Ovary (tissue), 7 donors: ENCODE measurements at regions not wholly inside any gene's neighbourhood (a gene's known extent, or its start where the extent isn't known, plus 50 kb on each side); places are given as distances from the start of the nearest gene placed in this dataset.

Experiments used
- DNase-seq, 5 donors: peaks; one replicate each; pipeline ENCODE4 v3.0.0-alpha.2; 2019 to 2020
- H3K27ac ChIP-seq, 2 donors: fragments of 200-600 bp; one replicate each; pipeline versions ENCODE4 v1.5.1 to v1.8.0; 2019 to 2022
- H3K27me3 ChIP-seq: fragments of 200-600 bp; one replicate; pipeline ENCODE4 v1.8.0; 2022
- H3K36me3 ChIP-seq: fragments of 200-600 bp; sonication (generic); one replicate; pipeline ENCODE4 v1.5.1; 2019
- H3K4me1 ChIP-seq: one replicate; pipeline ENCODE4 v1.8.1; 2013; ENCODE audit warnings: mild to moderate bottlenecking, moderate library complexity; ENCODE audit not compliant: insufficient read depth
- H3K4me3 ChIP-seq: fragments of 200-600 bp; sonication (generic); one replicate; pipeline ENCODE4 v1.5.1; 2017
- H3K9me3 ChIP-seq, 2 donors: fragments of 200-600 bp in 1 of 2; sonication (generic) in 1 of 2; one replicate each; pipeline versions ENCODE4 v1.5.1 to v1.8.1; 2013 to 2019; ENCODE audit warnings: mild to moderate bottlenecking in 1 of 2, moderate library complexity in 1 of 2
- EP300 ChIP-seq: sonication (generic); formaldehyde crosslinking; IDR thresholded peaks from one replicate; pipeline ENCODE4 v1.6.1; 2017; ENCODE audit warnings: antibody characterized with exemption
- POLR2A ChIP-seq: fragments of 450-650 bp; IDR thresholded peaks from one replicate; pipeline ENCODE4 v1.6.1; 2017; ENCODE audit warnings: antibody characterized with exemption, mild to moderate bottlenecking, moderate library complexity
- WGBS, 3 donors: extraction: QIAGEN DNeasy Blood & Tissue Kit in 1 of 3; methylation state at CpG; one replicate each; pipeline versions ENCODE4 v1.1.5 to v1.1.7; 2013 to 2017; 5-methylcytosine and 5-hydroxymethylcytosine counted together
- intact Hi-C, 4 donors: fragments of 100-400 bp; cut with DNase I; formaldehyde crosslinking; loops; one replicate each; pipeline versions ENCODE4 v1.11.0 to v1.15.1; 2022 to 2023
- TF ChIP-seq, protein P1 (sequence below), 3 donors: fragments of 450-650 bp in 2 of 3; fragments of 200-600 bp in 1 of 3; IDR thresholded peaks; one replicate each; pipeline versions ENCODE4 v1.5.1 to v1.8.0; 2016 to 2022; ENCODE audit warnings: antibody characterized with exemption in 3 of 3, mild to moderate bottlenecking in 1 of 3
- donor health status: DM: no; HTN: no; CAD: no; lungs with moderate emphysema.
- donor health status: DM: no; HTN: no; CAD: no.
- donor health status: Bipolar disorder and iron deficiency.
- donor health status: DM: no; HTN: no; CAD: no.
- donor health status: DM: yes; HTN: yes; CAD: no.

DNA sequence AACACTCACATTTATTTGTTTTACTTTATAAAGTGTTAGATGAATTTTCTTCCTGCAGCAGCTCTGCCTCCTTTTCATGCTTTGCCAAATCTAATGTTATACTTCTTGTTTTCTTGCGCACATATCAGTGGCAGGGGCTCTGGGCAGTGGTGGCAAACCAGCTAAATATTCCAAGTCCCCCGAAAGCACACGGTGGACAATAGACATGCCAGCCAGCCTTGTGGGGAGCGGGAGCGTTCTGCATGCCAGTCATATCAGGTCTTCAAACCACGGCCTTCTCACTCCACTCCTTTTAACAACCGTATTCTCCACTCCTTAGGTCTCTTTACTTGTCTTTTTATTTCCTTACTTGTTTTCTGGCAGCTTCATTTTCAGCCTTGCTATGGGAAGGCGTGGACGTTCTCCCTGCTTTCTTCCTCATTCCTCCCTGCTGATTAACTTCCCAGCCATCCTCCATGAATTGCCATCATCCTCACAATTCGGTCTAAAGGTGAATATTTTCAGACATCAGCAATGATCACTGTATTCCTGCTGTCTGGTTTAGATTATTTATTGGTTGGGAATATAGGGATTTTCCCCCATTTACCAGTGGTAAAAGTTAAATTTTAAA lies 77.1 kb upstream of the WASF3 start:
- Histone ChIP-seq H3K4me3 (no peak overlapping the region), H3K9me3 (no peaks in the 10 kb centered on the region), H3K4me1 (peaks cover 2% of the 10 kb centered on the region), H3K27ac (no peak overlapping the region), H3K36me3 (no peaks in the 10 kb centered on the region), H3K27me3 (no peaks in the 10 kb centered on the region)
- 55 to 58% (median 55%) methylated on average over 10 of the region's 10 CpGs for WGBS, 3 donors
- intact Hi-C loops, result loop anchor here in 2 of 4 donors (5.0 to 10.0 kb wide), 2 partner anchors 217 to 296 kb away; no protein-coding TSS in a partner anchor
- no peak for DNase-seq
- no peak for TF ChIP-seq POLR2A

DNA sequence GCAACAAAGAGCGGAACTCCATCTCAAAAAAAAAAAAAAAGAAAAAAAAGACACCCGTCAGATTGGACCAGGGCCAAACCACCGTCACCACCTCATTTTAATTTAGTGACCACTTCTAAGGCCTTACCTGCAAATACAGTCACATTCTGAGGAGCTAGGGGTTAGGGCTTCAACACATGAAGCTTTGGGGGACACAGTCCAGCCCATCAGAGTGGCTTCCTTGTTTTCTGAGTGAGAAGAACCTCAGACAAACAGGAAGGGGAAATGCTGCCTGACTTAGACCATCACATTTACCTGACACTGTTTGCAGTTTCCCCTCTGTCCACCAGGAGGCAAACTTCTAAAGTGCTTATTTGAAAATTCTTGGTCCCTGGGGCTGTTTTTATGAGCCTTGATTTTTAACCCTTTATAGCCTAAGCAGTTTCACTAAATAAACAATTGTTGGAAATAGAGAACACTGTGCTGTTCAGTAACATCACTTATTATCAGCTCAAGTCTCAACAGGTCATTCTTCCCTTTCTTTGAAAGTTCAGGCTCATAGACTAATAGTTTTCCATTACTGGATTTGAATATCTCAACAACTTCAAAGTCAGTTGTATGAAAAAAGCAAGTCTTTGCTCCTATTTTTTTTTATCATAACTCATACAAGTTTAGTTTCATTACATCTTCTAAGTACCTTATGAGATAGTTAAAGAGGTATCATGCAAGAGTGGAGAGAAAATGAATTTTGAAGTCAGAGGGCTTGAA lies 74.9 kb upstream of the WASF3 start:
- intact Hi-C loops, result loop anchor here in 2 of 4 donors (5.0 to 10.0 kb wide), 2 partner anchors 215 to 298 kb away; no protein-coding TSS in a partner anchor
- 7 to 16% (median 8%) methylated on average over 3 of the region's 3 CpGs for WGBS, 3 donors
- peak in 4 of 5 donors; percentile 39 to 73 (median 53) for DNase-seq

DNA sequence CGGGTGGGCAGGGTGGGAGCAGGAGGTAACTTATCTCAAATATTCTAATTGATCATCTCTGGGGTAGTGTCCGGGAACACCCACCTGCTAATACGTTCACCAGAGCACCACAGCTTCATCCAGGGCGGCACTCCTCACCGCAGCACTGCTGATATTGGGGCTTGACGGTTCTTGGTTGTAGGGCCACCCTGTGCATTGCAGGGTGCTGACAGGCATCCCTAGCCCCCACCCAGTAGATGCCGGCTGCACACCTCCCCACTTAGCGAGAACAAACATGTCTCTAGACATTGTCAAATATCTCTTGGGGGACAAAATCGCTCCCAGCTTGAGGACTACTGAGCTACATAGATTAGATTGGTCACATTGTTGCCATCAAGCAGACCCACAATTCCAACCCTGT lies 73.9 kb upstream of the WASF3 start:
- H3K4me1 ChIP-seq, result no peaks in the 10 kb centered on the region
- no peak overlapping the region for H3K27ac ChIP-seq
- H3K4me3 ChIP-seq, result no peak overlapping the region
- H3K9me3 ChIP-seq, result no peaks in the 10 kb centered on the region
- no peaks in the 10 kb centered on the region for H3K36me3 ChIP-seq
- no peaks in the 10 kb centered on the region for H3K27me3 ChIP-seq
- intact Hi-C loops, result loop anchor here in 2 of 4 donors (5.0 to 10.0 kb wide), 2 partner anchors 214 to 299 kb away; no protein-coding TSS in a partner anchor
- TF ChIP-seq POLR2A, result no peak
- TF ChIP-seq, protein P1, sequence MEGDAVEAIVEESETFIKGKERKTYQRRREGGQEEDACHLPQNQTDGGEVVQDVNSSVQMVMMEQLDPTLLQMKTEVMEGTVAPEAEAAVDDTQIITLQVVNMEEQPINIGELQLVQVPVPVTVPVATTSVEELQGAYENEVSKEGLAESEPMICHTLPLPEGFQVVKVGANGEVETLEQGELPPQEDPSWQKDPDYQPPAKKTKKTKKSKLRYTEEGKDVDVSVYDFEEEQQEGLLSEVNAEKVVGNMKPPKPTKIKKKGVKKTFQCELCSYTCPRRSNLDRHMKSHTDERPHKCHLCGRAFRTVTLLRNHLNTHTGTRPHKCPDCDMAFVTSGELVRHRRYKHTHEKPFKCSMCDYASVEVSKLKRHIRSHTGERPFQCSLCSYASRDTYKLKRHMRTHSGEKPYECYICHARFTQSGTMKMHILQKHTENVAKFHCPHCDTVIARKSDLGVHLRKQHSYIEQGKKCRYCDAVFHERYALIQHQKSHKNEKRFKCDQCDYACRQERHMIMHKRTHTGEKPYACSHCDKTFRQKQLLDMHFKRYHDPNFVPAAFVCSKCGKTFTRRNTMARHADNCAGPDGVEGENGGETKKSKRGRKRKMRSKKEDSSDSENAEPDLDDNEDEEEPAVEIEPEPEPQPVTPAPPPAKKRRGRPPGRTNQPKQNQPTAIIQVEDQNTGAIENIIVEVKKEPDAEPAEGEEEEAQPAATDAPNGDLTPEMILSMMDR (IDR thresholded peaks at IDR 0.05), result no peak
- TF ChIP-seq EP300, result no peak
- DNase-seq, result no peak
- WGBS, 3 donors, result 82 to 86% (median 82%) methylated on average over 9 of the region's 9 CpGs

More for the DNA sequence above, 74.9 kb upstream of the WASF3 start:
- Histone ChIP-seq H3K9me3 (no peaks in the 10 kb centered on the region), H3K4me1 (no peaks in the 10 kb centered on the region), H3K27ac (no peak overlapping the region), H3K4me3 (no peak overlapping the region), H3K27me3 (no peaks in the 10 kb centered on the region), H3K36me3 (no peaks in the 10 kb centered on the region)
- TF ChIP-seq, protein P1 (IDR thresholded peaks at IDR 0.05), result peak; percentile 56 to 78 (median 71)
- no peak for TF ChIP-seq POLR2A

DNA sequence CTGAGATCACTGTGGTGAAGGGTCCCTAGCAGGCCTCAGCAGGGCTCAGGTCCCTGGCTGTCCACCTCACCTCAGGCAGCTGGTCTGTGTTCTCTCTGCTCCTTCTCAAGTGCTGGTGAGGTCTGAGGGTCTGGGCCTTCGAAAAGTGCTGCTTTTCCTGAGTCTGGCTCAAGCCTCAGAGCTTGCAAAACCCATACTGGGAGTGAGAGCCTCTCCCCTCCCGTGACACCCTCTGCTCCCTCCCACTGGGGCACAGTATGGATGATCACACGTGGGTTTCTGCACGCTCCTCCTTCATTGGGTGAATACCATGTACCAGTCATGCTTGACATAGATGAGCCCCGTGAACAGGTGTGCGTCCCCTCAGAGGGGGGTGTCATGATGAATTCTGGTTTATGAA lies 73.3 kb upstream of the WASF3 start:
- TF ChIP-seq POLR2A, result no peak
- TF ChIP-seq, protein P1 (IDR thresholded peaks at IDR 0.05), result no peak
- TF ChIP-seq EP300, result no peak
- 71 to 83% (median 77%) methylated on average over 6 of the region's 6 CpGs for WGBS, 3 donors
- H3K4me3 ChIP-seq, result no peak overlapping the region
- intact Hi-C loops, result loop anchor here in 2 of 4 donors (5.0 to 10.0 kb wide), 2 partner anchors 213 to 299 kb away; no protein-coding TSS in a partner anchor
- H3K27me3 ChIP-seq, result no peaks in the 10 kb centered on the region
- DNase-seq, result no peak
- no peaks in the 10 kb centered on the region for H3K9me3 ChIP-seq
- H3K27ac ChIP-seq, result no peak overlapping the region
- H3K4me1 ChIP-seq, result no peaks in the 10 kb centered on the region
- no peaks in the 10 kb centered on the region for H3K36me3 ChIP-seq
